ENCODE measurements at regions not wholly inside any gene's neighbourhood (a gene's known extent, or its start where the extent isn't known, plus 50 kb on each side); places are given as distances from the start of the nearest gene placed in this dataset.

DNA sequence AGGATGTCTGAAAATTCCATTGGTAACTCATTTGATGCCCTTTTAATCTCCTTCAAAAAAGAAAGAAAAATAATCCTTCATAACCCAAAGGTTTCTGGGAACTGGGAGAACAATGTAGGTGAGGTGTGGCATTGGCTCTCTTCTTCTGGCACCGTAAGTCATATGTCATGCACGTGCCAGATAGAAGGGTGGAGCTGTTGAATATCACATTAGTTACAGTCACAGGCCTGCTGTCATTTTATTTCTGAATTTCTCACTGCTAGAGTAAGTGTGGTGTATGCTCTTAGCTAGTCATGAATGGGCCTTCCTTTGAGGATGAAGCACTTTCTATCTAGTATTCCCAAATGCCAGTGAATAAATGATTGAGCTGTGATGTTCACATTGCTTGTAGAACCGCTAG lies 201.8 kb upstream of the SGCD start:
- Histone ChIP-seq H3K4me2 (ENCODE audit: insufficient read depth, low read length) (no peak overlapping the region), H3K4me1 (replicated peaks in 1 of 2; ENCODE audit: control insufficient read depth in 2 of 2, insufficient read depth in 2 of 2, low read length in 2 of 2) (no peaks in the 10 kb centered on the region), H3K36me3 (ENCODE audit: control insufficient read depth, insufficient read depth, low read length) (no peaks in the 10 kb centered on the region), H3K27me3 (ENCODE audit: control insufficient read depth in 2 of 2, insufficient read depth in 2 of 2, low read length in 2 of 2) (no peaks in the 10 kb centered on the region), H3K27ac (ENCODE audit: extremely low read depth, low read depth, low read length) (no peak overlapping the region), H3K4me3 (no peak overlapping the region), H3K9ac (ENCODE audit: insufficient read depth in 1 of 2, low read depth in 2 of 2, low read length in 2 of 2) (no peak overlapping the region), H3K79me2 (ENCODE audit: control insufficient read depth, insufficient read depth, low read length) (no peaks in the 10 kb centered on the region), H2AFZ (ENCODE audit: low read depth, low read length) (no peak overlapping the region), H4K20me1 (replicated peaks; ENCODE audit: control insufficient read depth, insufficient read depth, low read length) (no peaks in the 10 kb centered on the region), H3K9me1 (ENCODE audit: control insufficient read depth, insufficient read depth, low read length) (no peaks in the 10 kb centered on the region), H3K9me3 (replicated peaks; ENCODE audit: control insufficient read depth, insufficient read depth, low read depth, low read length) (no peaks in the 10 kb centered on the region)
- ChIA-PET CTCF (ENCODE audit: low intra/inter-chr PET ratio) (no interaction called here), POLR2A (interaction anchor here (0.6 kb wide), 1 partner anchor 859 kb away, joined by 3 read pairs; no protein-coding TSS in a partner anchor)
- FAIRE-seq, result no peak
- ATAC-seq, result no peak
- no peak for DNase-seq (ENCODE audit: extremely low read depth in 1 of 4, low spot score in 3 of 4)
- intact Hi-C loops (cut with micrococcal nuclease), result no loop called here
- in situ Hi-C loops (cut with MboI), result no loop called here
- no TSS peak for BruUV-seq (replicated peaks)
- TF ChIP-seq ARID3A (IDR thresholded peaks at IDR 0.05; ENCODE audit: borderline replicate concordance, low read depth, low read length), result no peak
- no peak for TF ChIP-seq ZBTB17 (CRISPR knock-in tag; IDR thresholded peaks at IDR 0.05)
- no peak for TF ChIP-seq E2F6 (IDR thresholded peaks at IDR 0.05; ENCODE audit: borderline replicate concordance in 1 of 2, extremely low read depth in 1 of 2, insufficient read depth in 1 of 2, insufficient read length in 1 of 2, low read depth in 1 of 2, low read length in 1 of 2, poor library complexity in 1 of 2, severe bottlenecking in 1 of 2)
- TF ChIP-seq SFPQ (IDR thresholded peaks at IDR 0.05; ENCODE audit: low read depth, low read length), result no peak
- TF ChIP-seq ETV6 (IDR thresholded peaks at IDR 0.05; ENCODE audit: borderline replicate concordance in 1 of 2, low read depth in 2 of 2, low read length in 1 of 2), result no peak
- TF ChIP-seq ETV6 (CRISPR knock-in tag; IDR thresholded peaks at IDR 0.05; ENCODE audit: borderline replicate concordance), result no peak
- no peak for TF ChIP-seq KHSRP (IDR thresholded peaks at IDR 0.05)
- WGBS (ENCODE audit: insufficient coverage, low coverage, missing lambda C conversion rate), result 13% methylated on average over 3 of the region's 3 CpGs
